ENCODE measurements at regions not wholly inside any gene's neighbourhood (a gene's known extent, or its start where the extent isn't known, plus 50 kb on each side); places are given as distances from the start of the nearest gene placed in this dataset.

DNA sequence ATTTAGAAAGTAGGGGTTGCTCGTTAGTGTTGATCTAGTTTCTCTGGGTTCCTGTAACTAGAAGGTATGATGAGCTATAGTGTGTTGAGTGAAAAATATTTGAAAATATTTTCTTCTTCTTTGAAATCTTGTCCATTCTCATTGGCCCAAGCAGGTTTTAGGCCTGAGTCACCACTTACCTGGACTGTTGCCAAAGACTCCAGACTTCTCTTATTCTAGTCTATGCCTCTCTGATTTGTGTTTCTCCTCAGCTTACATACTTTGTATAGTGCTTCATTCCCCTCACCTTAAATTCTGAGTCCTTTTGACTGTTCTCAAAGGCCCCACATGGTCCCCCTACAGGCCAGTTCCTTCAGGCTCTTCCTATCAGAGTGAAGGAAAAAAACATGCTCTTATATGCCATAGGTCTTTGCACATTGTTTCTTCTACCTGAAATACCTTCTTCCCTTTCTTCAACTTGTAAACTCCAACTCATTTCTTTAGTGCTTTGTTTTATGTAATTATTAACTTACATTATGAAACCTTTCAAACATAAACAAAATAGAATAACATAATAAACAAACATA, 258.2 kb downstream of the PPP1R2C start:
- DNase-seq (ENCODE audit: low spot score) = no peak

DNA sequence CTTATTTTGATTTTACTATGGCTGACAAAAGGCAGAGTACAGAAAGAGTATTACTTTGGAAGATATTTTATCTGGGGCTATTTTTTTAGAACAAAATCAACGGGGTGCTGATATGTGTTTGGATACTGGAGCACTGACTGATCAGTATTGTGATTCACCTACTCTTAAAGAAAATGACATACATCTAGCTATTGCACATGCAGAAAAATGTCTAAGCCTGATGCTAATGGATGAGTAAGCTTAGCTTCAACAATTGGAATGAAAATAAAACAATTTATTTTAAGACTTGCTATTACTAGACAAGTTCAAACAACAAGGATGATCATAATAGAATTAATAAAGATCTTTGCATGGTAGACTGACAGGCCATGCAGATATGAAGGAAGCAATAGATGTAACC, 262.0 kb downstream of the PPP1R2C start:
- DNase-seq (ENCODE audit: low spot score) = no peak

DNA sequence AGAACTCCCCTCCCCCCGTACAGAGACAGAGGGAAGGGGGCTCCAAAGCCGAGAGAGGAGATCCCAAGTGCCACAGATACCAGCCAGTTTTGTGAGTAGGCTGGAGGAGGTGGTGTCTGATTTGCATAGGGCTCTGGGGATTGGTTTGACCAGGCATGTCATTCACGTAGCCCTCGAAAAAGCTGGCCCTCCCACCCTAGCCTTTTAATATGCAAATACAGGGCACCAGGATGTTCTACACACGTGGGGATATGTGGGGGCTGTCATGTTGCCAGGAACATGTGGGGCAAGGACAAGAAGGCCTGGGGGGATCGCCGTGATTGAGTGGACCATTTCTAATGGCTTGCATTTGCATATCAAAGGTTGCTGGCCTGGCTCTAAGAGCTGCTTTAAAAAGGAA, 272.9 kb downstream of the PPP1R2C start:
- no peak for DNase-seq (ENCODE audit: low spot score)

DNA sequence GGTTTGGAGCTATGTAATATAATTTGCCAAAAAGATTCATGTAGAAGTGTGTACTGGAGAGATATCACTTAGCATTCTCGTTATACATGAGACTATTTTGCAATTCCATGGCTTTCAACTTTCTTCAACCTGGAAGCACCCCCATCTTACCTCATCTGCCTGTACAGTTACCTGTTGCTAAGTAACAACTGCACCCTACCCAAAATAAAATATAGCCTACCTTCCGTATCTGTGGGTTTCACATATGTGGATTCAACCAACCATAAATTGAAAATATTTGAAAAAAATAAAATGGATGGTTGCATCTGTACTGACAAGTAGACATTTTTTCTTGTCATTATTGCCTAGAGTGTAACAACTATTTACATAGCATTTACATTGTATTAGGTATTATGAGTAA, 278.3 kb downstream of the PPP1R2C start:
- DNase-seq (ENCODE audit: low spot score) = no peak

DNA sequence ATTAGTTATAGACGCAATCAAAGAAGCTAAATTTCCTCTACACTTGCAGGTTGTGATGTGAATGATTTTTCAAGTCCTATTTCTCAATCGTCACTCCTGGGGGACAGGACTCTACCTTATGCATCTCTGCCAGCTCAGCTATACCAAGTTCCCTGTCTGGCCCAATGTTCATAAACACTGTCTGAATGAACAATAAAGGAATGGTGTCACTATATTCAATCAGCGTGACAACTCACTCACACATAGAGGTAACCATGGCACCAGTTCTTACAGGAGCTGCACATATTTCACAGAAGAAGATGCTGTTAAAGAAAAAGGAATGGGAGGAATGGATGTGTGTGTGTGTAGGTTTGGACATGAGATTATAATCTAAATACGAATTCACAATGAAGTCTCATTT, 280.6 kb downstream of the PPP1R2C start:
- no peak for DNase-seq (ENCODE audit: low spot score)

DNA sequence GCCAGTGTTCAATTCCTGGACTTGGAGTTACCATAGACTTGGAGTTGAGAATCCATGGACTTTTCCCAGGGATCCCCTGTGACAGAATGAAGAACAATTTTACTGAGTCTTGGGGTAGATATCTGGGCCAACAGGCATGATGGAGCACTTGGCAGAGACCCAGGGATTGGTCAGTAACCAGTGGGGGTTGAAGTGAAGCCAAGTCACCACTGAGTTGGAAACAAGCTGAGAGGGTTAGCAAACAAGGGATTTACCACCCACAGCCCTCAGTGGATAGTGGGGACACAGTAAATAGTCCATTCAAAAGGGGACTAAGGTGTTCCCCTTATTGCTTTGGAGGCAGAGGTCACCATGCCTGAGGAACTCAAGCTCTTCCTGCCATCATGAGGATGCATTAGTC, 281.7 kb downstream of the PPP1R2C start:
- DNase-seq (ENCODE audit: low spot score) = no peak

DNA sequence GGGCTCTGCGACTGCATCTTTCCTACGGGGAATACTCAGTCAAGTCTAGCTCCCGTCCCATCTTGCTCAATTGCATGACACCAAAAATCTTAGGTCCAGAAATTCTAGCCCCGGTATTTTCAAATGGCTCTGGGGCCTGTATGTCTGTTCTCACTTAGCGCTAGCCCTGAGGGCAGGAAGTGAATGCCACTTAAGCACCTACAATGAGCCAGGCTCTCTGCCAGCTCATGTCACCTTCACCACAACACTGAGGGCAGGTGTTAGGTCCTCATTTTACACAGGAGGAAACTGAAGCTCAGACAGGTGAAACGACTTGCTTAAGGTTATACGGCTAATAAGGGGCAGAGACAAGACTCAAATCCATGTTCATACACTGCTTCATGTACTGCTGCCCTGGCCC, 282.8 kb downstream of the PPP1R2C start:
- no peak for DNase-seq (ENCODE audit: low spot score)

DNA sequence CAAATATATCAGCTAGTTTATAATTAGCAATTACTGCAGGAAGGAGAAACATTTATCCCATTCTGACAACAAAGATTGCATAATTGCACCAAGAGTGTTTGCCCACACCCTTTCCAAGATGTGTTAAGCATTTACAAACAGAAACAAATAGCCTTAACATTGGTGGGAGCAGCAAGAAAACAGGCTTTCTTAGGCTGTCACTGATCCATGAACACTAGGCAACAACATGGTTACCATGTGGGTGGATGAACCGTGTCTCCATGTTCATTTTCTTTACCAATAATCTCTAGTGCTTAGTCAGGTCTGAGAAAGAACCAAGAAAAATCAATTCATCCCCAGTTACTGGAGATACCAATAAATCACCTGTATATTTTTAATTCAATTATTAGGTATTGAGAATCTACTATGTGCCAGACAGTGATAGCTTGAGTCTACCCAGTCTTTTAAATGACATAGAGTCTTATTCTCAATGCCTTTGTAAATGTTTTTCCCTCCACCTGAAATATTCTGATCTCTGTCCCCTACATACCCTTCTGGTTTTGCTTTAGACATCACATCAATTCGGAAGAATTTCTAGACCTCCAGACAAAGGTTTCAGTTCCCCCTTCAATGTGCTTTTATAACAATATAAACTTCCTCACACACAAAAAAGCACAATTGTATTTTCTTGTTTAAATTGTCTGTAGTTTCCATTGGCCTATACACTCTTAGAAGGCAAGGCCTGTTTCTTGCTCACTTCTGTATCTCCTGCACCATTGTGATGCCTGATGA, 286.6 kb downstream of the PPP1R2C start:
- DNase-seq (ENCODE audit: low spot score) = no peak

DNA sequence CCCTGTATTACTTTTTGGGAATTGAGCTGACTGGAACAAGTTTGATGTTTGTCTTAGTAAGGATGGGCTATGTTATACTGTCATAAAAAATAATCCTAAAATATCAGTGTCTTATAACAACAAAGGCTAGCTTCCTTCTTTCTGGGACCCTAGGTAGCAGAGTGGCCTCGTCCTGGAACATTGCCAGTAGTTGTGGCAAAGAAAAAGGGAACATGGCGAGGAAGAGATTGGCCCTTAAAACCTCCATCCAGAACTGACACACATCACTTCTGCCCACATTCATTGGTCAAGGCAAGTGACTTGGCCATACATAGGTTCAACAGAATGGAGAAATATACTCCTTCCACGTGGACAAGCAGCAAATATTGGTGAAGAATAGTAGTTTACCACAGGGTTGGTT, 287.9 kb downstream of the PPP1R2C start:
- DNase-seq (ENCODE audit: low spot score) = no peak

DNA sequence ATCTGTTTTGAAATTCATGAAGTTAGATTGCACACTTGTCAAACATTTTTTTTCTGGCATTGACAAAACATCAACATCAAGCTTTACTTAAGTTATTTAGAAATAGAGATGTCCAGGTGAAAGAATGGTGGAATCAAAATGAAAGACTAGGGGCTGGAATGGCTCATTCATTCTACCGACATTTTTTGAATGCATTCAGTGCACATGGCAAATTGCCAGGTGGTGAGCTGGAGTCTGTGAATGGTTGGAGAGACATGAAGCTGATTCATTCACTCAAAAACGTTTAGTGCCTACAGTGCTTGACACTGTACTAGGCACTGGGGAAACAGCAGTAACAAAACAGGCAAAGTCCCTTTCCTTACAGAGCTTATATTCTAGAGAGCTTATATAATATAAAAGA, 292.4 kb downstream of the PPP1R2C start:
- DNase-seq (ENCODE audit: low spot score) = no peak

DNA sequence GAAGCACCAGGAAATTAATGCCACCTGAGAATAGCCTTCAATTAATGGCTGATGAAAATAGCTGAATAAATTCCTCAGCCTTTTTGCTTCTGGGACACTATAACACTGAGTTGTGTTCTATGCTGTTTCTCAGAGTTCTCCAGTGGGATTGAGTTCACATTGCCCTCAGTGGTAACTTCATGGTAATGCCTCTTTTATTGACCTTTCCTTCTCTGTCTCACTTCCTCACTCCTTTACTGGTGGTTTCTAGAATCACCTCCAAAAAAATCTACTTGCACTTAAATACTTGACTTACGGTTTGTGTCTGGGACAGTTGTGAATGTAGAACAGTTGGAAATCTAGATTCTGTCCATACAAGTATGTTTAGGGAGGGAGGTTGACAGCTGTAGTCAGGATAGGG, 293.7 kb downstream of the PPP1R2C start:
- DNase-seq (ENCODE audit: low spot score) = no peak

DNA sequence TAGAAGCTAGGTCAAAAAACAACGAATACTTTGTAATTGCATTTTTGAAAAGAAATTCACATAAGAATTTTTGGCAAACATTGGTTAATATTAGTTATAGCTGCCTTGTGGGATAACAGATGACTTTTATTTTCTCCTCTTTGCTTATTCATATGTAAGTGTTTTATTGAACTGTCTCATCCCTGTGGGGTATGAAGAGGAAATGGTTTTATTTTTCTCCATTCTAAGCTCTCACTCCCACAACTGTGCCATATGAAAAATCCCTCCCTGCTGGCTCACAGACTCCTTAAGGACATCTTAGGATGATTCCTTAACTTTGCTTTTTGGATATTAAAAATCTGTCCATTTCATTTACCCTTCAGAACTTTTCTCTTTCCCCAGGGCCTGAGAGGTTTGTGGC, 300.6 kb downstream of the PPP1R2C start:
- no peak for DNase-seq (ENCODE audit: low spot score)

DNA sequence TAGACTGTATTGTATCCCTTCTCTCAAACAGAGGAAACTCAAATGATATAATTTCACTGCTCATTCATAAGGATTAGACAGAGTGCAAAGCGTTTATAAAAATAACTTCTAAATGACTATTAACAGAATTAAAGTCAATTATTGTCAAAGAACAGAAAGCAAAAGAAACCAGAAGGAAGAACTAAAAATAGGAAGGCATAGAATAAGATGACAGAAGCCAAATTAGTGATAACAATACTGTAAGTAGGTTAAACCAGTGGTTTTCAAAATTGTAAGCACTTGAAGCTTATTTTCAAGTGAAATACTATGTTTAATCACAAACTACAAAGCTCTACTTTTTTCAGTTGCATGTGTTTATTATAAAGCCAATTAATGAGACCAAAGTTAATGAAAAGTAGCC, 305.2 kb downstream of the PPP1R2C start:
- no peak for DNase-seq (ENCODE audit: low spot score)

DNA sequence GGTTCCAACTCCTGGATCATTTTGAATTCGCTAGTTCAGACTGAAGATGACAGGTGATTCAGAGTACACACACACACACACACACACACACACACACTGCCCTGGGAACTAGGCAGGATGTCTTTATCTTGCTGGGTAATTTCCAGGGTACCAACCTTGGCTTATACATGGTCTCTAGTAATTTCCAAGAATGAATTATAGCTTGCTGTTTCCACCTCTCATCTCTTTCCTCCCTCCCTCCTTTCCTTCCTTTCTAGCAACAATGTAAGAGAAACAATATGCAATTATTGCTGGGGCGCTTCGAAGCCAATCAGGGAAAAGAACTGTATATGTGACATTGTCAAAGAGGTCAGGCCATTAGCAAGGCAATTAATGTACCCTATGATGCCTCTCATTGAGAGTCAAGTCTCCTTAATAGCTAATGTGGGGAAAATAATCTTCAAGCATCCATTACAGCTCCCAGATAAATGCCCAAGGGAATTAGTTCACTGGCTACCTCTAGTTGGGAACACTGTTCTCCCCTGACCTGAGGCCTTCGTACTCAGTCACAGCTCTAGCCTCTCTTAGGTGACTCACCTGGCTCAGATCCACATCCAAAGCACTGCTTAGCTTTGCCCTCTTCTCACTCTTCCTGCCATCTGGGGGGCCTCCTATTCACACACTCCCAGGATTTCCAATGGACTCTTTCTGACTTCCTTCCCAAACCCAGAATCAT, 311.5 kb downstream of the PPP1R2C start:
- DNase-seq (ENCODE audit: low spot score) = no peak

DNA sequence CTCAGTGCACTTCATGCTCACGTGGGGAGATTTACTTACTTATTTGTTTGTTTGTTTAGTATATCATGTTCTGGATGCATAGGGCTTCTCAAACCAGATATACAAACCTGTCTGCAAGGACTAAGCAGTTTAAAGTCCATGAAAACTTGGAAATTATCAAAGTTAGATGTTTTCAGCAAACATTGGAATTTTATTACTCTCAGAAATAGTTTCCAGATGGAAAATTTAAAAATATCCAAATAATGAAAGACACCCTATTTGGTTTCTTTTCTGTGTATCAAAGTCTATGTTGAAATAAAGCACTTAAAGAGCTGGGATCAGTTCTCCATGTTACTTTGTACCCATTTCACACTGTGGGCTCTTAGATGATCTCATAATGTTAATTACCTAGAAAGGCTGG, 312.1 kb downstream of the PPP1R2C start:
- no peak for DNase-seq (ENCODE audit: low spot score)

DNA sequence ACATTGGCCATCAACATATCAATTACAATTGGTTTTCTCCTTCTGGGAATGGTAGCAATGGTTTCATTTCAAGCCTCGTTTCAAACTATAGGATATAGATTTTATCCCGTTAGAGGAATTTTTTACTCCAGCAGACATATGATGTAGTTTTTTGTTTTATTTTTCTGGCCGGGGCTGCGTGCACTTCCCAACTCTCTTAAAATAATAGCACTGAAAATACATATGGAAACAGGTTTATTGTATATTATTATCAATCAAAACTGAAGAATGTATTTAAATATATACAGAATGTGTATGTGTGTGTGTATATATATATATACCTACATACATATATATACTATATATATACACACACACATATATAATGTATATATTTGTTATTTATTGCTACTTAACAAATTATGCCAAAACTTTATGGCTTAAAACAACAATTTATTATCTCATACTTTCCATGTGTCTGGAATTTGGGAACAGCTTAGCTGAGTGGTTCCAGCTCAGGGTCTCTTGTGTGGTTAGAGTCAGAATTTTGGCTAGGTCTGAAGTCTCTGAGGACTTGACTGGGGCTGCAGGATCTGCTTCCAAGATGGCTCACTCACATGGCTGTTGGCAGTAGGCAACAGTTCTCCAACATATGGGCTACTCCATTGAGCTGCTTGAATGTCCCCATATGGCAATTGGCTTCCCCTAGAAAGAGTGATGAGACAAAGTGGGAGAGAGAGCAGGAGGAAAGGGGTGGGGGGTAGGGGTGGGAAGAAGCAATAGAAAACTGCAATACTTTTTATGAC, 314.1 kb downstream of the PPP1R2C start:
- no peak for DNase-seq (ENCODE audit: low spot score)

DNA sequence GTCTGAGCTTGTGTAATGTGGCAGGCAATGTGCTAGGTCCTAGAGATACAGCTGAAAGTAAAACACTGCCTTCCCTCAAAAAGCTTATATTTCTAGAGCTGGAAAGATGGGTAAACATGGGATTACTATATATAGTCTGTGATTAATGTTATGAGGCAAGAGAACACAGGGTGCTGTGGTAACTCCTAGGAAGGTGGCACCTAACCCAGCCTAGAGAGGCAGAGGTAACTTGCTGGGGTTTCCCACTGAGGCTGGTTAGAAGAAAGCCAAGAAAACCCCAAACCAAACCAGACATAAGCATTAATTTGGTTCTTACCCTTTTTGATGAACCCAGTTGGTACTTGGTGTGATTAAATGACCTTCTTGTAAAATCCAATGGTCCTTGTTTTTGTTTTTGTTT, 315.0 kb downstream of the PPP1R2C start:
- DNase-seq (ENCODE audit: low spot score) = no peak

DNA sequence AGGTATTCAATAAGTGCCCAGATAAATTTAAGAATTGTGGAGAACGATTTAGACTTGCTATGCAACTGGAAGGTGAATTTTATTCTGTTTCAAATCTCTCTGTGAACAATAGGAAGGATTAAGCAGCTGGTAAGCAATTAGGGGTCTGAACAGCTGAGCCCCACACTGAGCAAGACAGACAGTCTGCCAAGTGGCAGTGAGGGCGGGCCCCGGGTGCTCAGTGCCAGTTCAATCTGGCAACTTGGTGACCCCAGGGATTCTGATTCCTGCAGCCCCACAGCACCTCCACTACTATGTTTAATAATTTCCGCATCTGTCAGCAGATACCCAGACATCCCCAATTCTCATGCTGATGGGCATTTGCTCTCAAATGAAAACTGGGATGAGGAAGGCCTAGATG, 317.3 kb downstream of the PPP1R2C start:
- DNase-seq (ENCODE audit: low spot score) = no peak

DNA sequence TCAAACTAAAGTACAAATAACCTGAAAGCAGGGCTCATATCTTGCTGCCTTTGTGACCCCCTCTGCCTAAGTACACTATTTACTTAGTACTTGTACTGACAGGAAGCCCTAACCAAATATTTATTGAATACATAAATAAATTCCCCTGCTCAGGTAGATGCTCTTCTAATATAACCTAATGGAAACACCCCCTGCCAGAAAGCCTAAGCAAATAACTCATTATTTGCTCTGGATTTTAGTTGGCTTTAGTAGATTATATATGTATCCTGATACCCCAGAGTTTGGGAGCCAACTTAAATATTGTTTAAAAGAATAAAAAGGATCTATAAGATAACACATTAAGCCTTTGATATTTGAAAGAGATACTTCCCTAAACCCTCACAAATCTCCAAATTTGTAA, 318.2 kb downstream of the PPP1R2C start:
- no peak for DNase-seq (ENCODE audit: low spot score)

DNA sequence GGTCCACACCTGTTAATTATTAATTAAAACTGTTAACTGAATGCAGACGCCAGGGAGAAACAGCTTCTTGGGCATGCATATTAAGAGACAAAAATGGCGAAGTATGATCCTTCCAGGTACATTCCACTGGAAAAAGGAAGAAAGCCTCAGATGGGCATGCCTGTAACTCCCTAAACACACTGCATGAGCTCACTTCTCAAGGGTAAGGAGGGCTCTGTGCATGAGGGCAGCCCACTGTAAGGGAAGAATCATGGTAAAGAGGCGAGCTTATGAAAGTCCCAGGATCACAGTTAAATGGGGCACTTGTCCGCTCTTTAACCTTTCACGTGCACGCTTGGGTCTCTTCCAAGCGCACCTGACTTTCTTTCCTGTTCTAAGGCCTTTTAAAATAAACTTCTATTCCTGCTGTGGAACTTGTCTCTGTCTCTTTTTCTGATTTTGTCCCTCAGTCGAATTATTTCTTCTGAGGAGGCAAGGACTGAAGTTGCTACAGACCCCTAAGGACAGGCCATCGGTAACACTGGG, 321.7 kb downstream of the PPP1R2C start:
- no peak for DNase-seq (ENCODE audit: low spot score)

DNA sequence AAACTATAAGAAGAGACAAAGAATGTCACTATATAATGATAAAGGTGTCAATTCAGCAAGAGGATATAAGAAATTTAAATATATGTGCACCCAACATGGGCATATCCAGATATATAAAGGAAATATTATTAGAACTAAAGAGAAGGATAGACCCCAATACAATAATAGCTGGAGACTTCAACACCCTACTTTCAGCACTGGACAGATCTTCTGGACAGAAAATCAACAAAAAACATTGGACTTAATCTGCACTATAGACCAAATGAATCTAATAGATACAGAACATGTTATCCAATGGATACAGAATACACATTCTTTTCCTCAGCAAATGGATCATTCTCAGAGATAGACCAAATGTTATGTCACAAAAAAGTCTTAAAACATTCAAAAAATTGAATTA, 327.7 kb downstream of the PPP1R2C start:
- DNase-seq (ENCODE audit: low spot score) = no peak

DNA sequence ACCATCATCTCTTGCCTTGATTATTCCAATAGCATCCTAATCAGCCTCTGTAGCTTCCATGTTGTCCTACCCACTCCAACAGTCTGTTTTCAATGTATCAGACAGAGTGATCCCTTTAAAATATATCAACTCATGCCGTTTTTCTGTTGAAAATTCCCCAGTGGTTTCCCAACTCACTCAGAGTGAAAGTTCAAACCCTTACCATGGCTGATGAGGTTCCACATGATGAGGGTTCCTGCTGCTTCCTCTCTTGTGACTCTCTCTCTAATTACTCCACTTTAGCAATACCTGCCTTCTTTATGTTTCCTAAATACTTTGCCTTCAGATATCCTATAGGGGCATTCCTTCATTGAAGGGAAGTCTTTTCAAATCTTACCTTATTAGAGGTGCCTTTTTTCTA, 334.7 kb downstream of the PPP1R2C start:
- DNase-seq (ENCODE audit: low spot score) = no peak

DNA sequence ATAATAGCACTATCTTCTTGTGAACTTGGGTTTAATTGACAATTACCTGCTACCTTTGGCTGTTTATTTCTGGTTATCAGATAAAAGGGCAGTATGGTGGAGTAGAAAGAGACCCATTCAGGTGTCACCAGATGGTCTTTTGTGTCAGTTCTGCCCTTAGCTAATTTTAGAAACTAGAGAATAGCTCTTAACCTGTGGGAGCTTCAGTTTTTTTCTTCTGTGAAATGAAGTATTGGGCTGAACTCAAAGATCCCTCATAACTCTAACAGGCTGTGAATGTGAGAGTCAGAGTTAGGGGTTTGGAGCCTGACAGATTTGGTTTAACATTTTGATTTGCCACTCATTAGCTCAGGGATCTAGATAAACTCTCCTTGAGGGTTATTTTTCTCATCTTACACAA, 335.2 kb downstream of the PPP1R2C start:
- no peak for DNase-seq (ENCODE audit: low spot score)
